ENCODE measurements at regions not wholly inside any gene's neighbourhood (a gene's known extent, or its start where the extent isn't known, plus 50 kb on each side); places are given as distances from the start of the nearest gene placed in this dataset.

DNA sequence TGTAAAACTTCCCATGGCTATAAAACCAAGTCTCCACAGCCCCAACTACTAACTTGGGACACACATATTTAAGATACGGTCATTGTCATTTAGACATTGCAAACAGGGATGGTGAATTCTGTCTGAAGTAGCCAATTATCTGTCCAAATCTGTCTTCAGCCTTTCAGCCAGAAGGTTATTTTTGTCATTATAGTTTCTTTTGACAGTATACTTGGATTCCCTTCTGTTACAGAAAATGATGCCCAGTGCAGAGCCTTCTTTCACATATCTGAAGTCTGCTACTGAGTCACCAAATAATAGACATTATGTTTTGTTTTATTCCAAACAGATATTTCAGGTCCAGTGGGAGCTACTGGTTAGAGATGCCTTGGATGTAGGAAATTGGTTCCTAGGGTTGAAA is 452.4 kb upstream of the HTR2A start:
- no peak overlapping the region for H4K5ac ChIP-seq (ENCODE audit: insufficient read length, low read depth, low read length)
- H3K23me2 ChIP-seq (ENCODE audit: insufficient read length, low read depth, low read length, poor library complexity, severe bottlenecking): no peaks in the 10 kb centered on the region
- no peak overlapping the region for H2AFZ ChIP-seq (ENCODE audit: low read length)
- no peaks in the 10 kb centered on the region for H3K9me3 ChIP-seq (ENCODE audit: control insufficient read depth, low read depth, low read length)
- no peak for DNase-seq
- no peak overlapping the region for H3K9ac ChIP-seq (ENCODE audit: extremely low read depth, insufficient read length, low read length)
- no peak overlapping the region for H3K14ac ChIP-seq (ENCODE audit: insufficient read depth, low read length)
- no CpG with 5 or more reads among the region's 1 CpG for WGBS (ENCODE audit: extremely low coverage, insufficient read length, low lambda C conversion rate)
- no peaks in the 10 kb centered on the region for H3K27me3 ChIP-seq (ENCODE audit: insufficient read depth, low read length)
- H3K4me1 ChIP-seq (ENCODE audit: insufficient read depth, low read length): no peaks in the 10 kb centered on the region
- H2BK15ac ChIP-seq (ENCODE audit: low read depth, low read length): no peak overlapping the region
- no peak overlapping the region for H3K56ac ChIP-seq (ENCODE audit: insufficient read length, low read depth, low read length)
- no peak overlapping the region for H3K18ac ChIP-seq (ENCODE audit: insufficient read length, low read depth, low read length)
- Mint-ChIP-seq H3K36me3 (ENCODE audit: insufficient read depth in 1 of 3, low read depth in 3 of 3) (no peaks in the 10 kb centered on the region), H3K27ac (no peak overlapping the region), H3K4me3 (no peak overlapping the region), H3K4me1 (no peaks in the 10 kb centered on the region), H3K9me3 (peaks cover 3 to 6% of the 10 kb centered on the region in 2 experiments; a peak in 4 of 5 replicates), H3K27me3 (ENCODE audit: low read depth) (no peaks in the 10 kb centered on the region)
- H2AK5ac ChIP-seq (ENCODE audit: insufficient read length, low read length): no peak overlapping the region
- no peak overlapping the region for H4K8ac ChIP-seq (replicated peaks; ENCODE audit: insufficient read length, low read depth, low read length)
- no peak overlapping the region for H3K27ac ChIP-seq (ENCODE audit: insufficient read length, low read depth, low read length)
- H4K91ac ChIP-seq (ENCODE audit: insufficient read length, low read depth, low read length): no peak overlapping the region
- no peak overlapping the region for H3K4ac ChIP-seq (ENCODE audit: low read depth, low read length)
- H3K23ac ChIP-seq (ENCODE audit: insufficient read length, low read depth, low read length): no peak overlapping the region
- H2BK120ac ChIP-seq (ENCODE audit: low read depth, low read length, poor library complexity, severe bottlenecking): no peak overlapping the region
- no peak overlapping the region for H2BK12ac ChIP-seq (ENCODE audit: insufficient read length, low read depth, low read length)
- no peaks in the 10 kb centered on the region for H3K79me2 ChIP-seq (ENCODE audit: insufficient read depth, low read length)
- no peak overlapping the region for H2BK20ac ChIP-seq (ENCODE audit: low read depth, low read length, poor library complexity, severe bottlenecking)
- no peak overlapping the region for H3K4me2 ChIP-seq (ENCODE audit: insufficient read depth, insufficient read length, low read length)
- H3K79me1 ChIP-seq (ENCODE audit: insufficient read depth, low read depth, low read length, poor library complexity, severe bottlenecking): no peaks in the 10 kb centered on the region
- H3T11ph ChIP-seq (ENCODE audit: low read length): no peak overlapping the region
- H4K20me1 ChIP-seq (ENCODE audit: control insufficient read depth, insufficient read depth, insufficient read length): no peaks in the 10 kb centered on the region
- TF ChIP-seq, protein P1, sequence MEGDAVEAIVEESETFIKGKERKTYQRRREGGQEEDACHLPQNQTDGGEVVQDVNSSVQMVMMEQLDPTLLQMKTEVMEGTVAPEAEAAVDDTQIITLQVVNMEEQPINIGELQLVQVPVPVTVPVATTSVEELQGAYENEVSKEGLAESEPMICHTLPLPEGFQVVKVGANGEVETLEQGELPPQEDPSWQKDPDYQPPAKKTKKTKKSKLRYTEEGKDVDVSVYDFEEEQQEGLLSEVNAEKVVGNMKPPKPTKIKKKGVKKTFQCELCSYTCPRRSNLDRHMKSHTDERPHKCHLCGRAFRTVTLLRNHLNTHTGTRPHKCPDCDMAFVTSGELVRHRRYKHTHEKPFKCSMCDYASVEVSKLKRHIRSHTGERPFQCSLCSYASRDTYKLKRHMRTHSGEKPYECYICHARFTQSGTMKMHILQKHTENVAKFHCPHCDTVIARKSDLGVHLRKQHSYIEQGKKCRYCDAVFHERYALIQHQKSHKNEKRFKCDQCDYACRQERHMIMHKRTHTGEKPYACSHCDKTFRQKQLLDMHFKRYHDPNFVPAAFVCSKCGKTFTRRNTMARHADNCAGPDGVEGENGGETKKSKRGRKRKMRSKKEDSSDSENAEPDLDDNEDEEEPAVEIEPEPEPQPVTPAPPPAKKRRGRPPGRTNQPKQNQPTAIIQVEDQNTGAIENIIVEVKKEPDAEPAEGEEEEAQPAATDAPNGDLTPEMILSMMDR (conservative IDR thresholded peaks at IDR 0.05): no peak
- H2BK5ac ChIP-seq (ENCODE audit: insufficient read length, low read length): no peak overlapping the region

All from H9 (cell line).